ENCODE measurements at regions not wholly inside any gene's neighbourhood (a gene's known extent, or its start where the extent isn't known, plus 50 kb on each side); places are given as distances from the start of the nearest gene placed in this dataset.

- Histone ChIP-seq H3K9me3 (ENCODE audit: low read depth) (no peaks in the 10 kb centered on the region), H3K27ac (no peak overlapping the region), H3K79me2 (no peaks in the 10 kb centered on the region), H3K4me1 (ENCODE audit: insufficient read depth) (no peaks in the 10 kb centered on the region), H3K27me3 (no peaks in the 10 kb centered on the region), H3K4me3 (no peak overlapping the region), H3K4me2 (no peak overlapping the region), H2AFZ (no peak overlapping the region), H3K36me3 (replicated peaks; ENCODE audit: insufficient read depth, low read depth) (no peaks in the 10 kb centered on the region), H4K20me1 (ENCODE audit: insufficient read depth, poor library complexity, severe bottlenecking) (no peaks in the 10 kb centered on the region), H3K9me2 (replicated peaks; ENCODE audit: insufficient read depth) (no peaks in the 10 kb centered on the region)
- DNase-seq (ENCODE audit: low spot score) = no peak
- WGBS (ENCODE audit: low lambda C conversion rate, missing lambda C conversion rate) = 85% methylated on average over 3 of the region's 3 CpGs
- TF ChIP-seq CTCF (IDR thresholded peaks at IDR 0.05; ENCODE audit: poor library complexity) (no peak), EZH2 (IDR thresholded peaks at IDR 0.05; ENCODE audit: borderline replicate concordance) (no peak), EZH2phosphoT487 (IDR thresholded peaks at IDR 0.05; ENCODE audit: low read depth, severe bottlenecking, unreplicated experiment) (no peak)
These were observed 1314.9 kb downstream of the CDH11 start for GRCh38 chr16:63806794-63807506.

- no peak overlapping the region for H3K4me3 ChIP-seq
- H3K27me3 ChIP-seq = no peaks in the 10 kb centered on the region
- H3K9me2 ChIP-seq (replicated peaks; ENCODE audit: insufficient read depth) = no peaks in the 10 kb centered on the region
- no peak overlapping the region for H3K4me2 ChIP-seq
- no peaks in the 10 kb centered on the region for H3K4me1 ChIP-seq (ENCODE audit: insufficient read depth)
- 85% methylated on average over 2 of the region's 2 CpGs for WGBS (ENCODE audit: low lambda C conversion rate, missing lambda C conversion rate)
- no peaks in the 10 kb centered on the region for H3K9me3 ChIP-seq (ENCODE audit: low read depth)
- no peak overlapping the region for H3K27ac ChIP-seq
- no peaks in the 10 kb centered on the region for H3K36me3 ChIP-seq (replicated peaks; ENCODE audit: insufficient read depth, low read depth)
- TF ChIP-seq EZH2phosphoT487 (IDR thresholded peaks at IDR 0.05; ENCODE audit: low read depth, severe bottlenecking, unreplicated experiment) (no peak), CTCF (IDR thresholded peaks at IDR 0.05; ENCODE audit: poor library complexity) (no peak), EZH2 (IDR thresholded peaks at IDR 0.05; ENCODE audit: borderline replicate concordance) (no peak)
- no peaks in the 10 kb centered on the region for H3K79me2 ChIP-seq
- H4K20me1 ChIP-seq (ENCODE audit: insufficient read depth, poor library complexity, severe bottlenecking) = no peaks in the 10 kb centered on the region
- H2AFZ ChIP-seq = no peak overlapping the region
- DNase-seq (ENCODE audit: low spot score) = no peak
These were observed 1317.7 kb downstream of the CDH11 start for GRCh38 chr16:63804126-63804525.

- Histone ChIP-seq H3K9me2 (replicated peaks; ENCODE audit: insufficient read depth) (no peaks in the 10 kb centered on the region), H3K36me3 (replicated peaks; ENCODE audit: insufficient read depth, low read depth) (no peaks in the 10 kb centered on the region), H3K4me2 (no peak overlapping the region), H3K4me3 (no peak overlapping the region), H3K4me1 (ENCODE audit: insufficient read depth) (no peaks in the 10 kb centered on the region), H3K27me3 (no peaks in the 10 kb centered on the region), H3K9me3 (ENCODE audit: low read depth) (no peaks in the 10 kb centered on the region), H3K27ac (no peak overlapping the region), H4K20me1 (ENCODE audit: insufficient read depth, poor library complexity, severe bottlenecking) (no peaks in the 10 kb centered on the region), H3K79me2 (no peaks in the 10 kb centered on the region), H2AFZ (no peak overlapping the region)
- DNase-seq (ENCODE audit: low spot score) = no peak
- WGBS (ENCODE audit: low lambda C conversion rate, missing lambda C conversion rate) = 92% methylated on average over 2 of the region's 2 CpGs
- TF ChIP-seq CTCF (IDR thresholded peaks at IDR 0.05; ENCODE audit: poor library complexity) (no peak), EZH2phosphoT487 (IDR thresholded peaks at IDR 0.05; ENCODE audit: low read depth, severe bottlenecking, unreplicated experiment) (no peak)
These were observed 1332.3 kb downstream of the CDH11 start for GRCh38 chr16:63789603-63790002.
